ENCODE measurements at regions not wholly inside any gene's neighbourhood (a gene's known extent, or its start where the extent isn't known, plus 50 kb on each side); places are given as distances from the start of the nearest gene placed in this dataset.

- 52 to 57% methylated on average over 2 of the region's 2 CpGs for WGBS, 2 donors
- intact Hi-C loops (cut with DNase I; ENCODE audit: low total_unique reads), result no loop called here
- DNase-seq (ENCODE audit: low spot score in 2 of 2), result no peak
- TF ChIP-seq CTCF (IDR thresholded peaks at IDR 0.05) (no peak), POLR2A (IDR thresholded peaks at IDR 0.05) (no peak)
- H3K4me3 ChIP-seq (ENCODE audit: low read depth, poor library complexity, severe bottlenecking), result no peak overlapping the region
These were observed 879.3 kb downstream of the OLFM4 start for GRCh38 chr13:53907891-53908290.

GRCh38 chr13:53920916-53921315 lies 892.3 kb downstream of the OLFM4 start:
- DNase-seq (ENCODE audit: low spot score in 2 of 2), result peak in 1 of 2 donors; percentile 80
- intact Hi-C loops (cut with DNase I; ENCODE audit: low total_unique reads), result no loop called here
- WGBS, 2 donors, result 82 to 88% methylated on average over 10 of the region's 10 CpGs
- no peak for TF ChIP-seq CTCF (IDR thresholded peaks at IDR 0.05)
- no peak for TF ChIP-seq POLR2A (IDR thresholded peaks at IDR 0.05)
- H3K4me3 ChIP-seq (ENCODE audit: low read depth, poor library complexity, severe bottlenecking), result no peak overlapping the region

GRCh38 chr13:53921473-53921872 lies 892.9 kb downstream of the OLFM4 start:
- intact Hi-C loops (cut with DNase I; ENCODE audit: low total_unique reads), result no loop called here
- WGBS, 2 donors, result 79 to 85% methylated on average over 11 to 13 of the region's 13 CpGs
- no peak for TF ChIP-seq POLR2A (IDR thresholded peaks at IDR 0.05)
- no peak for TF ChIP-seq CTCF (IDR thresholded peaks at IDR 0.05)
- H3K4me3 ChIP-seq (ENCODE audit: low read depth, poor library complexity, severe bottlenecking), result no peak overlapping the region
- peak in 1 of 2 donors; percentile 76 for DNase-seq (ENCODE audit: low spot score in 2 of 2)

GRCh38 chr13:53941588-53942190 lies 913.1 kb downstream of the OLFM4 start:
- WGBS, 2 donors, result 14 to 32% methylated on average over 1 of the region's 1 CpG
- no peak for DNase-seq (ENCODE audit: low spot score in 2 of 2)
- TF ChIP-seq CTCF (IDR thresholded peaks at IDR 0.05) (no peak), POLR2A (IDR thresholded peaks at IDR 0.05) (no peak)
- intact Hi-C loops (cut with DNase I; ENCODE audit: low total_unique reads), result no loop called here
- no peak overlapping the region for H3K4me3 ChIP-seq (ENCODE audit: low read depth, poor library complexity, severe bottlenecking)

DNA sequence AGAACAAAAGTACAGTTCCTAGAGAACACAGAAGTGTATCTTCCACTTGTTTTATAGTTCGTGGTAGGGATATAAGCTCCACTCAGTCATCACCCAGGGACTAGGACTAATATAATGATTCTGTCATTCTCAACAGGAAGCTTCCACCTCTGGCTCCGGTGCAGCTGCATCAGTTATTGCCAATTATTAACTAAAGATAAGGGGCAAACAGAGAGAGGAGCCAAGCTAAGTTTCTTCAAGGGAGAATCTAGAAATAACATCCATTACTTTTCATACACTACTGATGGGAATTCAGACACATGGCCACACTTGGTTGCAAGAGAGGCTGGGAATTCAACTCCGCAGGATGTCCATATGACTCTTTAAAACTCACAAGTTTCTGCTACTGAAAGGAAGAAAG lies 917.9 kb downstream of the OLFM4 start:
- H3K4me3 ChIP-seq (ENCODE audit: low read depth, poor library complexity, severe bottlenecking), result no peak overlapping the region
- intact Hi-C loops (cut with DNase I; ENCODE audit: low total_unique reads), result no loop called here
- DNase-seq (ENCODE audit: low spot score in 2 of 2), result no peak
- TF ChIP-seq POLR2A (IDR thresholded peaks at IDR 0.05) (no peak), CTCF (IDR thresholded peaks at IDR 0.05) (no peak)
- 63 to 75% methylated on average over 3 of the region's 3 CpGs for WGBS, 2 donors

GRCh38 chr13:53953183-53953582 lies 924.6 kb downstream of the OLFM4 start:
- 61 to 63% methylated on average over 2 of the region's 2 CpGs for WGBS, 2 donors
- no peak overlapping the region for H3K4me3 ChIP-seq (ENCODE audit: low read depth, poor library complexity, severe bottlenecking)
- intact Hi-C loops (cut with DNase I; ENCODE audit: low total_unique reads), result no loop called here
- TF ChIP-seq CTCF (IDR thresholded peaks at IDR 0.05) (no peak), POLR2A (IDR thresholded peaks at IDR 0.05) (no peak)
- no peak for DNase-seq (ENCODE audit: low spot score in 2 of 2)
